Tibial nerve (tissue), 4 donors: ENCODE measurements at regions not wholly inside any gene's neighbourhood (a gene's known extent, or its start where the extent isn't known, plus 50 kb on each side); places are given as distances from the start of the nearest gene placed in this dataset.

Experiments
- DNase-seq, 2 donors: peaks; one replicate each; pipeline ENCODE4 v3.0.0-alpha.2; 2019; ENCODE audit warnings: low spot score in 2 of 2
- H3K27ac ChIP-seq, 4 donors: fragments of 200-600 bp; sonication (generic) in 3 of 4; one replicate each; pipeline ENCODE4 v1.5.1; 2017 to 2019; ENCODE audit warnings: mild to moderate bottlenecking in 1 of 4
- H3K27me3 ChIP-seq, 2 donors: fragments of 200-600 bp; sonication (generic) in 1 of 2; one replicate each; pipeline versions ENCODE4 v1.5.1 to v1.6.0; 2017 to 2019
- H3K36me3 ChIP-seq, 3 donors: fragments of 200-600 bp; sonication (generic); one replicate each; pipeline ENCODE4 v1.5.1; 2018 to 2019
- H3K4me1 ChIP-seq, 4 donors: fragments of 200-600 bp; sonication (generic) in 3 of 4; one replicate each; pipeline ENCODE4 v1.5.1; 2017 to 2019
- H3K4me3 ChIP-seq, 4 donors: fragments of 200-600 bp; sonication (generic) in 3 of 4; one replicate each; pipeline ENCODE4 v1.5.1; 2017 to 2019; ENCODE audit warnings: mild to moderate bottlenecking in 1 of 4, moderate library complexity in 1 of 4
- H3K9me3 ChIP-seq, 4 donors: fragments of 200-600 bp; sonication (generic) in 3 of 4; one replicate each; pipeline ENCODE4 v1.5.1; 2017 to 2019
- EP300 ChIP-seq, 2 donors: sonication (generic); formaldehyde crosslinking; IDR thresholded peaks; one replicate each; pipeline ENCODE4 v1.6.1; 2017; ENCODE audit warnings: antibody characterized with exemption in 2 of 2, mild to moderate bottlenecking in 1 of 2
- POLR2A ChIP-seq, 2 donors: fragments of 450-650 bp; IDR thresholded peaks; one replicate each; pipeline ENCODE4 v1.6.1; 2017; ENCODE audit warnings: antibody characterized with exemption in 2 of 2, mild to moderate bottlenecking in 2 of 2, moderate library complexity in 2 of 2
- WGBS, 2 donors: methylation state at CpG; one replicate each; pipeline ENCODE4 v1.1.5; 2018; 5-methylcytosine and 5-hydroxymethylcytosine counted together
- TF ChIP-seq, protein P1 (sequence below), 5 experiments: fragments of 200-600 bp in 3 of 5; fragments of 450-650 bp in 2 of 5; sonication (generic) in 3 of 5; IDR thresholded peaks; one replicate each; pipeline ENCODE4 v1.5.1; 2016 to 2019; ENCODE audit warnings: antibody characterized with exemption in 5 of 5, mild to moderate bottlenecking in 3 of 5, moderate library complexity in 2 of 5

DNA sequence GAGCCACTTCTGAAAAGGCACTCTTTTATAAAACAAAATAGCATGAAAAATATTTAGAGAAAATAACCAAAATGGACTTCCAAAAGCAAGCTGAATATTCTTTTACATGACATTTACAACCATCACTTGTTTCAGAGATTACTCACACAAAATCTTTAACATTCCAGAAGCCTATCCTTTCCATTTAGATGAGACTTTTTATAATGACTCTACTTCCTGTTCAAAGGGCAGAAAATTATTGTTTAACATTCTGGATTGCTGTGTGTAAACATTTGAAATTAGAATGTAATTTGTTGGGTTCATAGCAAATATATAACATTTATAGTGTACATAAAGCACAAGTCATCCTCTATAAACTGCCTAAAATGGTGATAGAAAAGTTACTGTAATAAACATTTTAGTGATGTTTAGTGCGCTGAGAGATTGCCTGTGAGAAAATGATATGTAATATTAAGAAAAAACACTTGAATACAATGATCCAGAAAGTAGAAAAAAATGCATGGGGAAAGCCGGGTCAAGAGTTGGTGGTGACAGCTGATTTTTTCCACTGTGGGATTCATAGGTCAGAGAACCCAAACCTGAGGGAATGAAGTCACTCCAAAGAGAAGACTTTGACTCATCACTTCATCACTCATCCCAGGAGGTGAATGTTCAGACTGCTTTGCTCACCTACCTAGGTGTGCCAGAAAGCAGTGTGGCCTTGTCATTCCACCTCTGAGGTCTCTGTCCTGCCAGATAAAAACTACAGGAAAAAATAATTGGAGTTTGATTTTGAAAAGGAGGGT lies 305.8 kb downstream of the ARPP21 start:
- WGBS, 2 donors = 80 to 85% methylated on average over 2 of the region's 2 CpGs
- H3K4me3 ChIP-seq = no peak overlapping the region
- TF ChIP-seq, protein P1, sequence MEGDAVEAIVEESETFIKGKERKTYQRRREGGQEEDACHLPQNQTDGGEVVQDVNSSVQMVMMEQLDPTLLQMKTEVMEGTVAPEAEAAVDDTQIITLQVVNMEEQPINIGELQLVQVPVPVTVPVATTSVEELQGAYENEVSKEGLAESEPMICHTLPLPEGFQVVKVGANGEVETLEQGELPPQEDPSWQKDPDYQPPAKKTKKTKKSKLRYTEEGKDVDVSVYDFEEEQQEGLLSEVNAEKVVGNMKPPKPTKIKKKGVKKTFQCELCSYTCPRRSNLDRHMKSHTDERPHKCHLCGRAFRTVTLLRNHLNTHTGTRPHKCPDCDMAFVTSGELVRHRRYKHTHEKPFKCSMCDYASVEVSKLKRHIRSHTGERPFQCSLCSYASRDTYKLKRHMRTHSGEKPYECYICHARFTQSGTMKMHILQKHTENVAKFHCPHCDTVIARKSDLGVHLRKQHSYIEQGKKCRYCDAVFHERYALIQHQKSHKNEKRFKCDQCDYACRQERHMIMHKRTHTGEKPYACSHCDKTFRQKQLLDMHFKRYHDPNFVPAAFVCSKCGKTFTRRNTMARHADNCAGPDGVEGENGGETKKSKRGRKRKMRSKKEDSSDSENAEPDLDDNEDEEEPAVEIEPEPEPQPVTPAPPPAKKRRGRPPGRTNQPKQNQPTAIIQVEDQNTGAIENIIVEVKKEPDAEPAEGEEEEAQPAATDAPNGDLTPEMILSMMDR (IDR thresholded peaks at IDR 0.05) = no peak
- TF ChIP-seq EP300 (IDR thresholded peaks at IDR 0.05) (no peak), POLR2A (IDR thresholded peaks at IDR 0.05) (no peak)

DNA sequence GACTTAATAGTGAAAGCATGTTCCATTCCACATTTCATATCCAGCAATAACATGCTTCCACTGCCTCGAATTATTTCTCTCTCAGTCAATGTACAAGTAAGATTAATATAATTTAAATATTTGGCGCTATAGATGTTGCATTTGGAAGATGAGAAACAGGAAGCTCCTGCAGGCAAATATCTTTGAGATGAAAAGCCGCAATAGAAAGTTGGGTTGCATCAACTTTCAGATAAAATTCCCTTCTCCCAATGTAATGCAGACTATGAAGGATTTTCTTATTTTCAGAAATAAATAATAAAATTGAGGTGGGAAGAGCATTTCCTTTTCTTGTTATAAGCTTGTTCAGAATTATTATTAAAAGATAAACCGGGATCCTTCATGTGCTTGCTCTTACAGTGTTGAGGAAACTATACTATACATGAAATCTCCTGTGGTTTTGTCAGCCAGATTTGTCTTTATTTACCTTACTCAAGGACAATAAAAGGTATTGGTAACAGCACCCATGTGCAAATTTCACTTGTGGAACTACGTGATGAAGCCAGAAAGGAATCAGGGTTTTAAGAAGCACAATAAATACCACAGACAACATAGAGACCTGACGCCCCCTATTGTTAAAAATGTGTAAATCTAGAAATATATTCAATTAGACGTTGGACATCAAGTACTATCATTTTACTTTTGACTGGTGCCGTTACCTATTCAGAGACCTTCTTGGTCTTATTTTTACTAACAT lies 307.0 kb downstream of the ARPP21 start:
- Histone ChIP-seq H3K27ac (no peak overlapping the region), H3K9me3 (no peaks in the 10 kb centered on the region)

More for the DNA sequence above, 305.8 kb downstream of the ARPP21 start:
- Histone ChIP-seq H3K4me1 (peaks cover 0 to 6% (median 0%) of the 10 kb centered on the region in 4 donors), H3K36me3 (no peaks in the 10 kb centered on the region), H3K27ac (no peak overlapping the region), H3K9me3 (no peaks in the 10 kb centered on the region), H3K27me3 (no peaks in the 10 kb centered on the region)
- DNase-seq = no peak

DNA sequence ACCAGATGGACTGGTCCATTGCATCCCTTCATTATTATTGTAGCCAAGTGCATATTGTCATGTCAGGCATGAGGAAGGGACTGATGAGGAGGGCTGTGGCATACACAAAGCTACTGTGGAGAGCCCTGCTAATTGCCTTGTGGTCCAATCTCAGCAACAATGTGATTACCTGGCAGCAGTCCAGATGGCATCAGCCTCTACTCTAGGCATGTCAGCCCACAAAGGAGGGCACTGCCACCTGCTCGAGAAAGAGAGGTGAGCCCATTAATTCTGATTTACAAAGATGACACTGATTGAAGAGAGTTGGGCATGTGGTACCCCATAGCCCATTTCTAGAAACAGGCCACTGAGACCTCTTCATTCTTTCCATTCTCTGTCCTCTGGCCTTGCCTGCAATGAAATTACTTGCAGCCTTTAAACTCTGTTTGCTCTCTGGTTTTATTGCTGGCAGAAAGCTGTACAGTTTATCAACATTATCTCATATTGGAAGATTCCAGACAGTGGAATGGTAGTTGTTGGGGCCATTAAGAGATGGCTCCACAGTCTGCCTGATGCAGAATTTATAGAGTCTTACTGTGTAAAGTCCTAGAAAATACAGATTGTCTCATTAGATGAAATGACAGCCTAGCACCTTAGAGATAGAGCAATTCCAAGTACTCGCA lies 307.7 kb downstream of the ARPP21 start:
- Histone ChIP-seq H3K27ac (no peak overlapping the region), H3K27me3 (no peaks in the 10 kb centered on the region), H3K36me3 (no peaks in the 10 kb centered on the region), H3K9me3 (no peaks in the 10 kb centered on the region), H3K4me1 (peaks cover 0 to 6% (median 0%) of the 10 kb centered on the region in 4 donors), H3K4me3 (no peak overlapping the region)
- DNase-seq = no peak
- TF ChIP-seq, protein P1 (IDR thresholded peaks at IDR 0.05) = peak in 1 of 5 experiments; percentile 5
- no peak for TF ChIP-seq EP300 (IDR thresholded peaks at IDR 0.05)
- 80 to 94% methylated on average over 2 of the region's 2 CpGs for WGBS, 2 donors

More for the DNA sequence above, 307.0 kb downstream of the ARPP21 start:
- H3K4me3 ChIP-seq = no peak overlapping the region
- WGBS, 2 donors = 45 to 47% methylated on average over 8 of the region's 8 CpGs
- DNase-seq = no peak
- peaks cover 0 to 6% (median 0%) of the 10 kb centered on the region in 4 donors for H3K4me1 ChIP-seq
- no peaks in the 10 kb centered on the region for H3K27me3 ChIP-seq
- H3K36me3 ChIP-seq = no peaks in the 10 kb centered on the region
- TF ChIP-seq EP300 (IDR thresholded peaks at IDR 0.05) = no peak
- no peak for TF ChIP-seq POLR2A (IDR thresholded peaks at IDR 0.05)
- TF ChIP-seq, protein P1 (IDR thresholded peaks at IDR 0.05) = peak in 3 of 5 experiments; percentile 13 to 43 (median 18)

DNA sequence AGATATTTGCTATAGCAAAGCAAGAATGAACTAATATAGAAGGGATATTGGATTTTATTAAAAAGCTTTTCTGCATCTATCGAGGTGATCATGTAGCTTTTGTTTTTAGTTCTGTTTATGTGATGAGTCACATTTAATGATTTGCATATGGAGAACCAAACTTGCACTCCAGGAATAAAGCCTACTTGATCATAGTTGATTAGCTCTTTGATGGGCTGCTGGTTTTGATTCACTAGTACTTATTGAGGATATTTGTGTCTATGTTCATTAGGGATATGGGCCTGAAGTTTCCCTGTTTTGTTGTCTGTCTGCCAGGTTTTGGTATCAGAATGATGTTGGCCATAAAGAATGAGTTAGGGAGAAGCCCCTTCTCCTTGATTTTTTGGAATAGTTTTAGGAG lies 310.7 kb downstream of the ARPP21 start:
- Histone ChIP-seq H3K27ac (no peak overlapping the region), H3K27me3 (no peaks in the 10 kb centered on the region), H3K9me3 (no peaks in the 10 kb centered on the region), H3K36me3 (no peaks in the 10 kb centered on the region), H3K4me1 (peaks cover 0 to 6% (median 0%) of the 10 kb centered on the region in 4 donors), H3K4me3 (no peak overlapping the region)
- WGBS, 2 donors = 79 to 88% methylated on average over 1 of the region's 1 CpG
- TF ChIP-seq, protein P1 (IDR thresholded peaks at IDR 0.05) = no peak
- no peak for TF ChIP-seq POLR2A (IDR thresholded peaks at IDR 0.05)
- no peak for TF ChIP-seq EP300 (IDR thresholded peaks at IDR 0.05)
- no peak for DNase-seq
